GM21529 (cell line): ENCODE measurements at regions not wholly inside any gene's neighbourhood (a gene's known extent, or its start where the extent isn't known, plus 50 kb on each side); places are given as distances from the start of the nearest gene placed in this dataset.

ENCODE experiments used
- ATAC-seq: cut with Tn5 transposase; IDR thresholded peaks from one replicate; pipeline ENCODE4 v1.9.1; 2021; ENCODE audit not compliant: unreplicated experiment

- ATAC-seq, result no peak
These were observed 69.5 kb upstream of the SSX2IP start for GRCh38 chr1:84759756-84760155.

GRCh38 chr1:84758968-84759491, 68.8 kb upstream of the SSX2IP start:
- no peak for ATAC-seq

- ATAC-seq, result no peak
These were observed 68.2 kb upstream of the SSX2IP start for GRCh38 chr1:84758476-84758875.

DNA sequence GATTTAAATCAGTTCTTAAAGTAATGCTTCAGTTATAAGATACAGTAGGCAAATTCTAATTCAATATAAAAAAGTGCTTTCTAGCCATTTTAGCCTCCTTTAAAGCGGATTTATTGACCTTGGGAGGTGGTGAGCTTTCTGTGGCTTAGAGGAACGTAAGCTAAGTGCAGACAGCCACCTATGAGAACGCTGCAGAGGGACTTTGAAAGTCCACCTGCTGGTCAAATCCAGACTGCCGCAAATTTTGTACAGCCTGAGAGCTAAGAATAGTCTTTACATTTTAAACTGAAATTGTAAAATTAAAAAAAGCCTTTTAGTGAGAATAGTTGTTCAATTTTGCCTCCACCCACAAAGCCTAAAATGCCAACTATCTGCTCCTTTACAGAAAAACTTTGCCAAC, 67.0 kb upstream of the SSX2IP start:
- no peak for ATAC-seq

DNA sequence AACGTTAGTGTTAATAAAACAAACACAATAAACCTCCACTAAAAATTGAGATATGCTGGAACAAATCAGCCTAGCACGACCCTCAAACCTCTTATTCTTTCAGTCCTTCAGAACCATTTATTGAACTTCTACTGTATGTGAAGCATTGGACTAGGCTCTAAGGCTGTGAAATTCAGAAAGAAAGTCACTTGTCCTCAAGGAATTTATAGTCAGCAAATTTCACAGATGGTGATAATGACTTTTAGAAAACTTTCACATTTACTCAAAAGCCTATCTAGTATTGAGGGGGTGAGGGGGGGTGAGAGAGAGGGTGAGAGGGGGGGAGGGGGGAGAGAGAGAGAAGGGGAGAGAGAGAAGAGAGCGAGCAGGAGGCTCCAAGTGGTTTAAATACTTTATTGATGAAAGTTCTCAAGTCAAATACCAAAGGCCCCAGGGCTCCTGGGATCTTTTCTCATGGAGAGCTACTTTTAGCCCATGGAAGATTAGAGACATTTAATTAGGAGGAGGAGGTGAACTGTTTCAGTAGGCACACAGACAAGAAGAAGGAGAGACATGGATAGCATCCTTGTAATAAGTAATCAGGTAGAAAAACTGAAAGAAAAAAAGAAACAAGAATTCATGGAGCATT, 66.3 kb upstream of the SSX2IP start:
- no peak for ATAC-seq

DNA sequence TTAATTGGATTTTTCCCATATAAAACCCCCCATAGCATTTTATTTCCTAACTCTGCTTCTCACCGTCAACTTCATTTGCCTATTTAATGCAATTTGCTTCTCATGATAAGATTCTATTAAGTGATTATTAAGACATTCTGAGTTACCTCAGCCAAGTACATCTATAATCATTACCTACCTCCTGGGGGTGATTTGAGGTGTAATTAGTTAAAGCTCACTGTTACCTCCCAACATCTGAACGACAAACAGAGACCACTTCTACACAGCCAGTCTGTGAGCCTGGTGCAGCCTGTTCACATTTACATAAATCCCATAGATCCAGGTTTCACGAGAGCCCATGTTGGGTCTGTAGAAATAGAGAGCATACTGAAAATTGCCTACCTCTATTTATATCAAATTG, 65.7 kb upstream of the SSX2IP start:
- ATAC-seq, result no peak

GRCh38 chr1:84755216-84755615, 65.0 kb upstream of the SSX2IP start:
- no peak for ATAC-seq

DNA sequence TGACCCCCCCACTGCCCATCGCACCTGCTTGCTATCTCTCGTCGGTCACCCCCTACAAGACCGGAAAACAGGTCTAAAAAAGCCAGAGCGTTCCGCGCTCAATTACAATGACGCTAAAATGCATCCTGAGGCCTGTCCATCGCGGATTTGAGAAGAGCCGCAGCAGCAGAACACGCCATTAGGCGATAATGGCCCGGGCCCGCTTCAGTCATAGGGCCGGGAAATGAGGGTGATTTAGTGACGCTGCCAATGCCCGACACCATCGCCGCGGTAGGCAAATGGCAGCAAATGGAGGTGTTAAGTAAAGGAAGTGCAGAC, 64.1 kb upstream of the SSX2IP start:
- no peak for ATAC-seq

GRCh38 chr1:84753516-84754385, 63.5 kb upstream of the SSX2IP start:
- peak; percentile 85 for ATAC-seq

DNA sequence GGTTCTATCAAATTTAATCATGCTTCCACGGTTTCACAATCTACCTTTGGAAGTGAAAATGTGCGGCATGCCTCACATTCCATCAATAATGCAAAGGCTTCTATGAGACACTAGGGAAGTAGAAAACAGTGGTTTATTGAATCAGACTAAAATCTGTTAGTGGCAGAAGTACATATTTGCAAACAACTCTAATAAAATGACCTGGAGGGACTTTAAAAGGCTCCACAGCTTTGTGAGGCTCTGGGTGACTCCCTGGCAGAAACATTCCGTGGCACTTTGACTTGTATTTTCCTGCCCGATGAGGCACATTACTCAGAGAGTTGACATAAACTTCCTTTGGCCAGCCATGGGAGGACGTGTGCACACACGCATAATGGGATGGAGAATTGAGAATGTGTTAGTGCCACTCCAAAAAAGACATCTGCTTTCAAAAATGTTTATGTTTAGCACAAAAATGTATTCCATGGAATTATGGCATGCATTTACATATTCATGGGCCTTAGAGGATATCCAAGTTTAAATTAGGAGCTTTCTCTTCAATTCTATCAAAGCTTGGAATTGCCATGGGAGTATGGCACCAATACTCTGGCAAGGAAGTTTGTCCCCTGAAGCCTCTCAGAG, 60.0 kb upstream of the SSX2IP start:
- ATAC-seq, result no peak

DNA sequence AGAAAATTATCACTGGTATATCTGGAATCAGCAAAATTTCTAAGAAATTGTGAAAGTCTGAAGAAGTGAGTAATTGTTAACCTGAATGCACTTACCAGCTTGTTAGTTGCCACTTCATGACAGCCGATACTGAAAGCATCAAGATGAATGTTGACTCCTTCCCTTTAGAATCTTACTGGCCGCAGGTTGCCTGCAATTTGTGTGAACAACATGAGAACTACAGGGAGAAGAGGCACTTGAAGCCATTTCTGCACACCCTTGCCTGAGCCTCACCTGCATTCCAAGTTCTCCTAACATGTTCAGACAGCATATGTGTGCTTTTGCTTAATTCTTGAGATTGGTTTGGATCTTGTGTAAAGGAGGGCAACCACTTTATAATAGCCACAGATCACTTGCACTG, 59.2 kb upstream of the SSX2IP start:
- ATAC-seq, result no peak

- no peak for ATAC-seq
These were observed 58.1 kb upstream of the SSX2IP start for GRCh38 chr1:84748364-84748763.

- ATAC-seq, result no peak
These were observed 55.6 kb upstream of the SSX2IP start for GRCh38 chr1:84745857-84746256.

DNA sequence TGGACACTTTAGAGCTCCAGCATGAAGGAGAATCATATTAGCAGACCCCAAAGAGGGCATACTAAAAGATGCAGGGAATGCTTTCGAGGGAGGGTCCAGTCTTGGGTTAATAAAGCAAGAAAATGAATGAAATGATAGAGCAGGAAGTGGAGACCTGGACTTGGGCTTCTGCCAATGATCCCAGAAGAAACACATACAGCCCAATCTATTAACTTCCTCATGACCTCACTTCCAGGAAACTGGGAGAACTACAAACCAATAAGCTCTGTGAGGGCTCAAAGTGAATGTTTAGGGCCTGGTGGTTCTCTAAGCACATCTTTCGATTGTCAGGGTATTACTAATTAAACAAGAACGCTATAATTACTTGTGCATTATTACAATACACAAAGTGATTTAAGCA, 53.6 kb upstream of the SSX2IP start:
- ATAC-seq, result no peak

DNA sequence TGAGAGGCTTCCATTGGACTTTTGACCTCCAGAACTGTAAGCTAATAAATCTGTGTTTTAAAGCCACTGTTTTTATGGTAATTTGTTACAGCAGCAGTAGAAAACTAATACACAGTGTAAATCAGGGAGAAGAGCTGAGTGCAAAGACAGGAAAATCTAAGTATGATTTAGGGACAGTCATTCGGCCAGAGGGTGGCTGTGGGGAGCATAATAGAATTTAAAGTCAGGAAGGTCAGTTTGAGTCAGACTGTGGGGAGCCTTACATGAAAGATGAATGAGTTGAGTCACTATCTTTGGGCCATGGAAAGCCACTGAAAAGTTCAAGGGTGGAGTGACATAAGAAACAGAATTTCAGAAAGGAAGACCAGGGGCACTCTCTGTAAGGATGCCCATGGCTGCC, 52.4 kb upstream of the SSX2IP start:
- ATAC-seq, result peak; percentile 56

DNA sequence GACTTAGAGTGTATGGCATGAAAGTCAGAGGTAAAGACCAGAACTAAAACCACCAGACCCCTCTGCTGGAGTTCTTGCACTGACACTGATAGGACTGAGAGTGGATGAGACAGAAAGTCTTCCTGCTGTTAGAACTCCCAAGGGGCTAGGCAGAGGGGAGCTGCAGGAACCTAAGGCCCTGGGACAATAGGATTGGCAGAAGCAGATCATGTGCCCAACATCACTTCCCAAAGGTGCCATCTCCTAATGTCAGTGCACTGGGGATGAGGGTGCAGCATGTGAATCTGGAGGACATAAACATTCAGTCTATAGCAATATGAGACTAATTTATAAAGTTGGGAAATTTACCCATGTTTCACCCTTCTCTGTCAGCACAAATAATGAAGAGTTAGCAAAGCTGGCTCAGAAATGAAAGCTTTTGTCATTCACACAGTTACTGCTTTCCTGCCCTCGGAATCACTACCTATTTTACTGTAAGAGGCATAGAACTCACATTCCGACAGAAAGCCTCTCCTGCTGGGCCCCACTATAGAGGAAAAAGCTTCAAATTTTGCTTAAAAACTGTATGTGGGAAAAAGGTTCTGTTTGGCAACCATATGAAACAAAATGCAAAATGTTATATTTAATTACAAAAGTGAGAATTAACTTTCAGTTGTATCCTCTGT, 49.9 kb upstream of the SSX2IP start:
- ATAC-seq, result no peak
